PFSK-1 (cell line): ENCODE measurements at regions not wholly inside any gene's neighbourhood (a gene's known extent, or its start where the extent isn't known, plus 50 kb on each side); places are given as distances from the start of the nearest gene placed in this dataset.

ENCODE experiments used
- SIN3A ChIP-seq: IDR thresholded peaks from 2 replicates; pipeline ENCODE4 v1.6.1; 2012; ENCODE audit warnings: mild to moderate bottlenecking, low read length, moderate library complexity, borderline replicate concordance; ENCODE audit not compliant: insufficient read depth
- TAF1 ChIP-seq: IDR thresholded peaks from 2 replicates; pipeline ENCODE4 v1.6.1; 2012; ENCODE audit warnings: low read length, control low read depth, borderline replicate concordance; ENCODE audit not compliant: insufficient read depth

DNA sequence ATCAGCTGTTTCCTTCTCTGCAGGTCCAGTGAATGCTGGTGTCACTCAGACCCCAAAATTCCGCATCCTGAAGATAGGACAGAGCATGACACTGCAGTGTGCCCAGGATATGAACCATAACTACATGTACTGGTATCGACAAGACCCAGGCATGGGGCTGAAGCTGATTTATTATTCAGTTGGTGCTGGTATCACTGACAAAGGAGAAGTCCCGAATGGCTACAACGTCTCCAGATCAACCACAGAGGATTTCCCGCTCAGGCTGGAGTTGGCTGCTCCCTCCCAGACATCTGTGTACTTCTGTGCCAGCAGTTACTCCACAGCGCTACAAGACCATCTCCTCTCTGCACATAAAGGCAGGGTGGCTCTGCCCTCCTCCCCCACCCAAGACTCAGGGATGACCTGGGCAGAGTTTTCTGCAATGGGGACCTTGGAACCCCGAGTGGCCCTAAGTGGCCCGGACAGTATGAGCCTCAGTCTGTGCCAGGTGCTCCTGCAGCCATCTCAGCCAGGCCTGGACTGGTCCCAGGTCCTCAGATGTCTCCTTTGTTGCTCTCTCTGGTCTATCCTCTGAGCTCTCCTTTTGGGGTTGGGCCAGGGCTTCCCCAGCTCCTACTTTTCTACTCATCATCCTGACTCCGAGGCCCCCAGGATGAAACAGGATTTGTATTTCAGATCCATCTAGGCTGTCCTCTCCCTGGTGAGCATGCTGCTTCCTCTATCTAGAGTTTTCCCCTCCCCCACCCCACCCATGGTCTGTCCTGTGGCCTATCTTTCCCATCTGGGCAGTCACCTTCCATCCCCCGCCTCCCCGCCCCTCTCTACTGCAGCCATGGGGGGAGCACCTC lies 212.1 kb upstream of the PRSS58 start:
- TF ChIP-seq SIN3A (no peak), TAF1 (no peak)
